GM12864 (cell line): ENCODE measurements at regions not wholly inside any gene's neighbourhood (a gene's known extent, or its start where the extent isn't known, plus 50 kb on each side); places are given as distances from the start of the nearest gene placed in this dataset.

Source experiments
- DNase-seq: peaks from one replicate; pipeline ENCODE4 v3.0.0-alpha.2; 2011; ENCODE audit warnings: low read depth
- H3K4me3 ChIP-seq: 2 replicates; pipeline ENCODE4 v1.5.1; 2011; ENCODE audit warnings: mild to moderate bottlenecking, low read depth, low read length, control low read depth
- CTCF ChIP-seq: IDR thresholded peaks from 2 replicates; pipeline ENCODE4 v1.5.1; 2011; ENCODE audit warnings: low read depth, mild to moderate bottlenecking, moderate library complexity, low read length, control low read depth, inconsistent platforms; ENCODE audit errors: missing control alignments

DNA sequence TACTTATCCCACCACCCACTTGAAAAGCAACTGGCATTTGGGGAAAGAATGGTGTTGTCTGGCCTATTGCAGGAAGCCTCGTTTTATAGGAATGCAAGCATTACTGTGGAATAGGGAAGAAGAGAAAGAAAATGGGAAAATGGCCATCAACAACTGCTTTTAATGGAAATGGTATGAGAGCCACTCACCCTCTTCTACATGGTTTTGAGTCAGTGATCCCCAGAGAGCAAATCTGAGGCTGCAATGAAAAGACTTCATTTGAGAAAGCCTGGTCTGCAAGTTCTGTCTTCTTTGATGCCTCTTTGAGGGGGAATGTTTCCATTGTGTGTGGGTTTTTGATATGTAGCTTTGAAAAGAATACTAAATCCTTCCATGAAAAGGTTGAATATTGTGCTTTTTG lies 172.3 kb upstream of the HDDC2 start:
- no peak for TF ChIP-seq CTCF
- no peak overlapping the region for H3K4me3 ChIP-seq

DNA sequence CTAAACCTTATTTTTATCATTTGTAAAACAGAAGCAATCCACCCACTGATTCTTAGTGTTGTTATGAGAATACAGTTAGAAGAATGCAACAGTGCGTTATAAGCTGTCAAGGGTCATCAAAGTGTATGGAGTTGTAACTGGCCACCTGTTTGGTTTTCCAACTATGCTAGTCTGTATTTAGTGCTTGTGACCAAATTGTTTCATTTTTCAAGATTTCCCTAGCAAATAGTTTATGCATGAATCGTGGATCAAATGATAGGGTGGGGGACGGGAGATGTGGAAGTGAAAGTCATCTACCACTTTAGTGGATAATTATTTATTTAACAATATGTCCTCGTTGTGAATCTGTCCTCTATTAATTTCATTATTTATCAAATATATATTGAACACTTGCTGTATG lies 175.4 kb upstream of the HDDC2 start:
- no peak for TF ChIP-seq CTCF
- no peak for DNase-seq
- no peak overlapping the region for H3K4me3 ChIP-seq

More for the DNA sequence above, 172.3 kb upstream of the HDDC2 start:
- no peak for DNase-seq

- no peak for TF ChIP-seq CTCF
- no peak for DNase-seq
- H3K4me3 ChIP-seq, result no peak overlapping the region
These were observed 176.1 kb upstream of the HDDC2 start for GRCh38 chr6:125477844-125478243.

DNA sequence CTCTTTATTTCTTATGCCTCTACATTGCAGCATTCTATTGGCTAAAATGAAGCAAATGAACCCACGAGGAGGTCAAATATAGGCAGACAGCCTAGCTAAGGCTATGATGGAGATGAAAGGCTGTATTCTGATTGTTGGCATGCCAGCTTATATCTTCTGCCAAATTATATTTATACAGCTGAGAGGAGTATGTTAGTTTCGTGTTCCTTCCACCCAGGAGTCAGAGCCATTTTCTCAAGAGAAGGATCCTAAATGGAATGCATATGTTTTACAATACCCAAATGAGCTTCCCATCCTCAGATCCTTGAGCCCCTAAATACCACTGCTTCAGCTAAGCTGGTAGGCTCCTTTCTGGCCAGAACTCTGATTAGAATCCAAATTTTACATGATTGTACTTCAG lies 178.4 kb upstream of the HDDC2 start:
- no peak overlapping the region for H3K4me3 ChIP-seq
- no peak for TF ChIP-seq CTCF
- no peak for DNase-seq

GRCh38 chr6:125480571-125480970 lies 178.8 kb upstream of the HDDC2 start:
- no peak for TF ChIP-seq CTCF
- no peak for DNase-seq
- no peak overlapping the region for H3K4me3 ChIP-seq

DNA sequence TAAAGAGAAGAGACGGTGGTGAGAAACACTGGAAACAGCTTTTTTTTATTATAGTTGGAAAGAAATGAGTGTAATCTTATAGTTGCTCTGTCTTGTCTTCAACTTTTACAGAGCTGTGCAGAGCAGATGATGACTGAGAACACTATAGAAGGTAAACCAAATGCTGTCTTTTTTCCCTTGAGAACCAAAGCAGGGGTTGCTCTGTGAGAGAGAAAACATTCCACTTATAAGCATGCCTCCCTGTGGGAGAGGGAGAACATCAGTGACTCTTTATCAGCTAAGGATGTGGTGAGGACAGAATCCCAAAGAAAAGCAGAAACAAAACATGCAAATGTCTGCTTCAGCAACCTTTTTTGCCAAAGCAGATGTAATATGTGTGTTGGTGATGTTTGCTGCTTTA lies 179.3 kb upstream of the HDDC2 start:
- no peak overlapping the region for H3K4me3 ChIP-seq

More for the DNA sequence above, 179.3 kb upstream of the HDDC2 start:
- DNase-seq, result no peak
- TF ChIP-seq CTCF, result no peak
